ENCODE measurements at regions not wholly inside any gene's neighbourhood (a gene's known extent, or its start where the extent isn't known, plus 50 kb on each side); places are given as distances from the start of the nearest gene placed in this dataset.

DNA sequence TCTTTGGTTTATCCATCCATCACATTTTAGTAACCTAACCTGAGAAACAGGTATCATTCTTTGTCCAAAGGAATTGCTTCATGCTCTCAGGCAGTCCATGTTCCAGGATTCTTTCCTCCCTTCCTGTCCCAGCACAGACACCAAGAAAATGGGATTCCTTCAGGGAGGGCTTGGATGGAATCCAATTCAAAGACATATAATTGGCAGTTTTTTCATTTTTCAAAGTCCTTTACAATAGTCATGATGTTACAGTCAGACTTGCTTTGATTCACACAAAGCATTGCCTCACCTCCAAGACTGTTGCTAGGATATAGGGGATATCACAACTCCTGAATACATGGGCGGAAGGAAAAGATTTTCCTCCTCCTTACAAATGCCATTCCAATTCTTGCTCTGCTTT lies 241.4 kb upstream of the ACVR2A start:
- no peak overlapping the region for H2AK5ac ChIP-seq (ENCODE audit: insufficient read length, low read length)
- no peaks in the 10 kb centered on the region for H4K20me1 ChIP-seq (ENCODE audit: control insufficient read depth, insufficient read depth, insufficient read length)
- H2BK15ac ChIP-seq (ENCODE audit: low read depth, low read length), result no peak overlapping the region
- Mint-ChIP-seq H3K27me3 (ENCODE audit: low read depth) (peaks cover 8% of the 10 kb centered on the region), H3K36me3 (ENCODE audit: insufficient read depth in 1 of 3, low read depth in 3 of 3) (peaks cover 2 to 12% (median 2%) of the 10 kb centered on the region in 3 experiments; a peak in 6 of 7 replicates), H3K9me3 (peaks cover 3% of the 10 kb centered on the region in 2 experiments), H3K27ac (peak overlapping the region in 2 of 3 experiments; percentile 9 to 11; a peak in 3 of 7 replicates), H3K4me1 (peaks cover 29 to 33% of the 10 kb centered on the region in 2 experiments), H3K4me3 (no peak overlapping the region)
- no peak overlapping the region for H3K14ac ChIP-seq (ENCODE audit: insufficient read depth, low read length)
- H3K79me2 ChIP-seq (ENCODE audit: insufficient read depth, low read length), result no peaks in the 10 kb centered on the region
- H3K79me1 ChIP-seq (ENCODE audit: insufficient read depth, low read depth, low read length, poor library complexity, severe bottlenecking), result no peaks in the 10 kb centered on the region
- H3K23me2 ChIP-seq (ENCODE audit: insufficient read length, low read depth, low read length, poor library complexity, severe bottlenecking), result no peaks in the 10 kb centered on the region
- H2BK20ac ChIP-seq (ENCODE audit: low read depth, low read length, poor library complexity, severe bottlenecking), result no peak overlapping the region
- no peak overlapping the region for H2AFZ ChIP-seq (ENCODE audit: low read length)
- no peak overlapping the region for H3K4ac ChIP-seq (ENCODE audit: low read depth, low read length)
- no peak overlapping the region for H3T11ph ChIP-seq (ENCODE audit: low read length)
- H3K4me1 ChIP-seq (ENCODE audit: insufficient read depth, low read length), result peaks cover 6% of the 10 kb centered on the region
- no peak for DNase-seq
- H3K18ac ChIP-seq (ENCODE audit: insufficient read length, low read depth, low read length), result no peak overlapping the region
- no peak overlapping the region for H2BK5ac ChIP-seq (ENCODE audit: insufficient read length, low read length)
- no peaks in the 10 kb centered on the region for H3K9me3 ChIP-seq (ENCODE audit: control insufficient read depth, low read depth, low read length)
- no peak overlapping the region for H2BK12ac ChIP-seq (ENCODE audit: insufficient read length, low read depth, low read length)
- no peak overlapping the region for H3K23ac ChIP-seq (ENCODE audit: insufficient read length, low read depth, low read length)
- no CpG with 5 or more reads among the region's 1 CpG for WGBS (ENCODE audit: extremely low coverage, insufficient read length, low lambda C conversion rate)
- H3K4me2 ChIP-seq (ENCODE audit: insufficient read depth, insufficient read length, low read length), result no peak overlapping the region
- H4K5ac ChIP-seq (ENCODE audit: insufficient read length, low read depth, low read length), result no peak overlapping the region
- H3K56ac ChIP-seq (ENCODE audit: insufficient read length, low read depth, low read length), result no peak overlapping the region
- H3K27me3 ChIP-seq (ENCODE audit: insufficient read depth, low read length), result no peaks in the 10 kb centered on the region
- H4K91ac ChIP-seq (ENCODE audit: insufficient read length, low read depth, low read length), result no peak overlapping the region
- no peak overlapping the region for H3K27ac ChIP-seq (ENCODE audit: insufficient read length, low read depth, low read length)
- no peak overlapping the region for H2BK120ac ChIP-seq (ENCODE audit: low read depth, low read length, poor library complexity, severe bottlenecking)
- no peak overlapping the region for H3K9ac ChIP-seq (ENCODE audit: extremely low read depth, insufficient read length, low read length)
- no peak for TF ChIP-seq CTCF (conservative IDR thresholded peaks at IDR 0.05)
- no peak overlapping the region for H4K8ac ChIP-seq (replicated peaks; ENCODE audit: insufficient read length, low read depth, low read length)
